ENCODE measurements at regions not wholly inside any gene's neighbourhood (a gene's known extent, or its start where the extent isn't known, plus 50 kb on each side); places are given as distances from the start of the nearest gene placed in this dataset.

DNA sequence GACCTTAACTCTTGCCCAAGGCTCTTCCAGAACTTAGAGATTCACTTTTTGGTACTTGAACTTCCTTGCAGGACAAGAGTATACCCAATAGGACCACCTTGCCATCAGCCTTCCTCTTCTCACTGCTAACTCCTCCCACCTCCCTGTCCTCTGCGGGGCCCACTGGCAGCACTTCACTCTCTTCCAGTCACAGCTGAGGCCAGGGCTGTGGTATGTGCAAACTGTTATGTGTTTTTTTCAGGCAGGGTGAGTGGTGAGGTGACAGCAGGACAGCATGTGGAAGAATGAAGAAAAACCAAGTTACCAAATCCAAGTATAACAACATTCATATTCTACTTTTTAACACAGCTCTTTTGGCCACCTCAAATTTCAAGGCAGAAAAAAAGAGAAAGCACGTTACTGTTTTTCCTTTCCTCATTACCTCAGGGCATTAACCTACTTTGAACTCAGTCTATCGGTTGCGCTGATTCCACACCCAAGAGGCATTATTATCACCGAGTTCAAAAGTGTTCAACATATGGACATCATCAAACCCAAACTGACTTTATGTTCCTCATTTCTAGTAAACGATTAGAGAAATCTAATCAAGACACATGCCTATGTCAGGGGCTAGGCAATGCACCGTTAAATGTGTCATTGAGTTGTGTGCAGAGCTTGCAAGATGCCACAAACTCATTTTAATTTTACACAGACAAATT, 605.2 kb upstream of the SYT4 start:
- no peak for DNase-seq (ENCODE audit: low spot score)

DNA sequence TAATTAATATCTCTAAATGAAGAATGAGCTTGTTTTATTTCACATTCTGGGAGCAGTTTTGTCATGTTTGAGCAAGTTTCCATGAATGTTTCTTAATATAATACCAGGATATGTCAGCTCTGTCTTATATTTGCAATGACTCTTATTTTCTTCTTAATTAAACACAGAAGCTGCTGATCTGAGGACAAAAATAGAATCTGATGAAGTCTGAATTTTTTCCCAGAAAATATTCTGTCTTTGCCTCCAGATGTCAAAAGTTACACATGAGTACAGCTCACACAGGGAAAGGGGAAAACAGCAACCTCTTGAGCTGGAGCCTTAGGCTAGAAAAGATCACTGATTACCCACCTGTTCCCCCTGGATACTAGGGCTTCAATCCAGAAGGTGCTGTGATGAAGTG, 606.6 kb upstream of the SYT4 start:
- DNase-seq (ENCODE audit: low spot score): no peak

DNA sequence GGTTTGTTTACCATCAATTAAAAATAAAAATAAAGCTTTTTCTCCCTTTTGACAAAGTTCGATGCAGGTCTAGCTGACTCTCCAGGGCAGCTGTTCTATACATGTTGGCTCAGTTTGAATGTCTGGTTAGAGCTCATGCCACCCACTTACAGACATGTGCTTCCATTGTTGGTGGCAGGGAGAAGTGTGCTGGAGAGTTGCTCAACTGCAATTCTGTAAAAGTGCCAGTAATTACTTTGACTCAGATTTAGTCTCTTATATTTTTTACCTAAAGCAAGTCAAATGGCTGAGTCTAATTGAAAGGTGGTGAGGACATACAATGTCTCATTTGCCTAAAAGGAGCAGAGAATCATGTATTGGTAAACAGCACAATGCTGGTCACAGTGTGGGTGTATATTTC, 609.1 kb upstream of the SYT4 start:
- DNase-seq (ENCODE audit: low spot score): no peak

DNA sequence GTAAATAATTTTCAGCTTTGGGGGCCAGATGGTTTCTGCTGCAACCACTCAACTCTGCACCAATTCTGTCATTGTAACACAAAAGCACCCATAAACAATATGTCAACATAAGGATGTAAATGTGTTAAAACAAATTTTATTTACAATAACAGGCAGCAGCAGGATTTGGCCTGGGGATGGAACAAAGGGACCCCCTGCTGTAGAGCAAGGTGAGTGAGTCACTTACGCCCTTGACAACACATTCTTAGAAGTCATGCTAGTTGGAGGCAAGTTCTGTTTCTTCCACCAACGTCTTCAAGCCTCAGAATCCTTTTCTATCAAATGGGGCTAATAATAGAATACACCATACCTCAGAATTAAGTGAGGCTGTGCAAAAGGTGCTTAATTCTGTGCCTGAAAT, 610.2 kb upstream of the SYT4 start:
- no peak for DNase-seq (ENCODE audit: low spot score)

DNA sequence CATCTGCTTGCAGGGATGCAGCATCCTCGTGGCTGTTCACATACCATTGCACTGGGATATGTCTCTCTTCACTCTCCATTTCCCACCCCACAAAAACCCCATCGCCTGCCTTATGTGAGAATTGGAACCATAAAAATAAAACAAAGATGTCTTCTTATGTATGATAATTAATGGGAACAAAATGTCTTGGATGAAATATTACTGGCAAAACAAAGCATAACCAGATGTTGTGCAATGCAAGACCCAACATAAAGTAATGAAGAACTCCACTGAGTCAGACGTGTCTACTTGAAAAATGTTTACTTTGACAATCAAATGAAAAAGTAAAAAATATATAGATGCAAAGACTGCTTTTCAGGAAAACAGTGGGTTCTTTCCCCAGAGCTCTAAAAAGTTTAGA, 611.3 kb upstream of the SYT4 start:
- DNase-seq (ENCODE audit: low spot score): no peak

DNA sequence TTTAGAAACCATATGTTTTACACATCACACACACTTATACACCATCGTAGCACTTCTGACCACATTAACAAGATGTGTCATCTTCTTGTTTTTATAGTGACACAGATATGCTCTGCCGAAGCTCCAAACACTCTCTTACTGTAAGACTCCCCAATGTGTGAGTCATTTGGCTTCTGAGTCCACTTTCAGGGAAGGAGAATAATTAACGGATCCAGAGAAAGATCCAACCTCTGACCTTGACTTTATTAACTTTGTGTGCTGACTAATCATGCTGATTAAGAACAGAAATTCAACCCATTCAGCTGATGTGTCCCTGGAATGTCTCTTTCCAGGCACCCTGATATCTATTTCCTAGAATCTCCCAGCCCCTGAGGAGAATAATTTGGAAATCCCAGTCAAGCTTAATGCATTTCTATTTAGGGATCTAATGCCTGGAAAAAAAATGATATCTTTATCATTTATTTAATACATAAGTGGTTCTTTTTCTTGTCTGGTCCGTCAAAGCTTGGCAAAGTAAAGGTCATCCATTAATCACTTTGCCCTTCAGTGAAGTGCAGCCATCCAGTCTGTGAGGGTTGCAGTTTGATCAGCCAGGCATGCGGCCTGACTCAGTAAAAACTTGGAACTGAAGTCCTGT, 615.8 kb upstream of the SYT4 start:
- DNase-seq (ENCODE audit: low spot score): no peak

DNA sequence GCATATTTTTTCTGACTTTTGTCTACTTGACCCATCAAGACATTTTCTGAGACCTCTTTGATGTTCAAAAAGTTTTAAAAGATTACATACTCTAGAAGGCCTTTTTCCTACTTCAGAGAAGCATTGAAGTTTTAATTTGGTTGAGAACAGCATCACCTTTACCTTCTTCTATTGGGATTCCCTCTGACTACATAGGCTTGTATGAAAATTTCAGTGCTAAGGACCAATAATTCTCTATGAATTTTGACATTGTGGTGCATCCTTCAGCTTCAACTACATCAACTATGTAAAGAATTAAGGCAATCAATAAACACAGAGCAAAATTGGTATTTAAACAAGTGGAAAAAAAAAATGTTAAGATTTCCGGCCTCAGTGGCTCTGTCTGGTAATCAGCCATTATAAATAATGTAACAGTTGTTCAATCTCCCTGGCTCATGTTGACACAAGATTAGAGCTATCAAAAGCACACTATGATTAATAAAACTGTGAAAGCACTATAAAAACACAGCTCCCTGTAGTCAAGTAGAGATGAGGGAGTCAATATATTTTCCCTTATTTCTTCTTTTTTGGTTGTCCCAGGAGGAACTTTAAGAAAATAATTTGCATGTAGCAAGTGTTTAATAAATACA, 627.0 kb upstream of the SYT4 start:
- DNase-seq (ENCODE audit: low spot score): no peak

DNA sequence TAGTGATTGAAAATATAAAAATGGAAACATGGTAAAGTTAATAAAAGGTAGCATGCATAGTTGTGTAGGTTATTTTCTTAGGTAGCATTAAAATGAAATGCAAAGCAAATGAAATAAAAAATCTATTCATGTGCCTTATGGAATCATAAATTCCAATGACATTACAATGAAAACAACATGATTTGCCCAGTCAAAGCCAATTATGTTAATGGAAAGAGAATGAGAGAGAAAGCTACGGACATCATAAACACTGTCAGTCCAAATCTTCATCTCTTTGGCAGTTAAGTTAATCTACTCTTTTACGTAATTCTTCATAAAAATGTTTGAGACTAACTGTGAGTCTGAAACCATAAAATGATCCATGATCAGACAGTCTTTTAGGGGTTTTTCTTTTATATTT, 636.7 kb upstream of the SYT4 start:
- DNase-seq (ENCODE audit: low spot score): no peak

DNA sequence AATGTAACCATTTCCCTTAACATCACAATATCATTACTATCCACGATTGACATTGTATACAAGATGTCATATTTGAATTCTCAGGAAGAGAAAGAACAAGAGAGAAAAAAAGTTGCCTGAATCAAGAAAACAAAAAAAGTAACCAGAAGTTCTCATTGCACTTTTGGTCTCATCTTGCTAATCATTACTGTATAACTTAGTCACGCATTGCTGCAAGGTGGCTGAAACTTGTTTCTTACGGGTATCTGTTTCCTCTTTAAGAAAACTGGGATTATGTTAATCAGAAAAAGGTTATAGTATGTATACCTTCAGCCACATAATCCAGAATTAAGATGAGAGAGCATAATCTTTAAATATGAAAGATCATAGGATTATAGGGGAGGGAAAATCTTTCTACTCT, 639.7 kb upstream of the SYT4 start:
- DNase-seq (ENCODE audit: low spot score): no peak

DNA sequence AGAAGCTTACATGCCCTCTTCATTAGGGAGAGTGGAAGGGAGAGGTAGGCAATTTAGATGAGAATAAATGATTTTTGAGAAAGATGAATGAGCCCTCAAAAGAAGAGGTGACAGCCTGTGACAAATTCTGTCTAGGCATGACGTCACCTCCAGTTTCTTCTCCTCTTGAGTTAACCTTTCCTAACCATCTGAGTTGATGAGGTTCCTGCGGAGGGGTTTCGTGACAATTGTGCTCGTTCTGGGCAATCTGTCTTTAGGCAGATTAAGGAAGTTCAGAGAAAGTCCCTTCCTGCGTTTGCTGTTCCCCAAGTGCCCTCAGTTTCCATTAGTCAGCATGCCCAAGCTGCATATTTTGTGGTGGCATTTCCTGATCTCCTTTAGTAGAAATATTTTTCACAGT, 640.2 kb upstream of the SYT4 start:
- DNase-seq (ENCODE audit: low spot score): no peak

DNA sequence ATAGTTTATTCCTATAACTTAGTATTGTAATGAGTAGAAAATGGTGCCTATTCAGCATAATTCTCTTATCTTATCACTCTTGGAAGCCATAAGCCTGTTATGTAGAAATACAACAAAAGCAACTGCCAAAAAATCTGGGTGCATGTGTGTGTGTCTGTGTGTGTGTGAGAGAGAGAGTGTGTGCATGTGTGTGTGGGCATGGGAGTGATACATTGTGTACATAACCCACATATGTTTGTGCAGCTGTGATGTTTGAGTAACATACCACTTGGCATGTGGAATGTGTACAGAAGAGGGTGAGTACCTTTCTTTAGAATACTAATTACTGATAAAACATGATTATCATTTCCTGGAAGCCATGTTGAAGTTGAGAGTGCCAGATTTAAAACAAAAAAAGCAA, 642.3 kb upstream of the SYT4 start:
- no peak for DNase-seq (ENCODE audit: low spot score)

DNA sequence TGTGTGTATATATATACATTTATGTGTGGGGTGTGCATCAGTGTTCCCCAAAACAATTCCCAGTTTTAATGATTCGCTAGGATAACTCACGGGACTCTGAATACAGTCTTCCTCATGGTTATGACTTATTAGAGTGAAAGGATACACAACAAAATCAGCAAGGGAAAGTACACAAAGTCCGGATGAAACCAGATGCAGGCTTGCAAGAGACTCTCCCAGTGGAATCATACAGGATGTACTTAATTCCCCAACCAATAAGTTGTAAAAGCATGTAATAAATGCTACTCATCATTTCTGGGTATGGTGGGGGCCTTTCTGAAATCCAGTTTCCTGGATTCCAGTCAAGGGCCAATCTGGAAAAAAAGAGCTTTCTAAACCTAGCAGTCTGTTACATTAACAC, 654.1 kb upstream of the SYT4 start:
- no peak for DNase-seq (ENCODE audit: low spot score)

DNA sequence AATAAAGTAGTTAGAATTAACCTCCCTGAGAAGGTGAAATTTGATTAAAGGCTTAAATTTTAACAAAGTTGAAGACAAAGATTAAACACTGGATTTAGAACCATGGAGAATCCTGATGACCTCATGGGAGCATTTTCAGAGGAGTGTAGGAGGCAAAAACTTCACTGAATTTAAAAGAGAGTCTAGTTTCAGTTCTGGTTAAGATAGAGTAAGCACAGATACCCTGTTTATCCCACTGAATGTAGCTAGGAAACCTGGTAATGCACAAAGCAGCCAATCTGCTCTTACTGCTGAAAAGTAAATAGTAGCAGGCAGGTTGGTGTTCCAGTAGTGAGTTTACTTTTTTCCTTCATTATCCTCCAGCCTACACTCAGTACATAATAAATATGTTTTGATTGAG, 654.9 kb upstream of the SYT4 start:
- DNase-seq (ENCODE audit: low spot score): no peak

DNA sequence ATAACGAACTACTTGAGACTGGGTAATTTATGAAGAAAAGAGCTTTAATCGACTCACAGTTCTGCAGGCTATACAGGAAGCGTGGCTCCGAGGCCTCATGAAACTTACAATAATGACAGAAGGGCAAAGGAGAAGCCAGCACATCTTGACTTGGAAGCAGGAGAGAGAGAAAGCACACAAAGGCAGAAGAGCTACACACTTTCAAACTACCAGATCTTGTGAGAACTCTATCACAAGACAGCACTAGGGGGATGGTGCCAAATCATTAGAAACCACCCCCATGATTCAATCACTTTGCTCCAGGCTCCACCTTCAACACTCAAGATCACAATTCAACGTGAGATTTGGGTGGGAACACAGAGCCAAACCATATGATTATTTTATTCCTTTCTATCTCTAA, 655.9 kb upstream of the SYT4 start:
- no peak for DNase-seq (ENCODE audit: low spot score)

DNA sequence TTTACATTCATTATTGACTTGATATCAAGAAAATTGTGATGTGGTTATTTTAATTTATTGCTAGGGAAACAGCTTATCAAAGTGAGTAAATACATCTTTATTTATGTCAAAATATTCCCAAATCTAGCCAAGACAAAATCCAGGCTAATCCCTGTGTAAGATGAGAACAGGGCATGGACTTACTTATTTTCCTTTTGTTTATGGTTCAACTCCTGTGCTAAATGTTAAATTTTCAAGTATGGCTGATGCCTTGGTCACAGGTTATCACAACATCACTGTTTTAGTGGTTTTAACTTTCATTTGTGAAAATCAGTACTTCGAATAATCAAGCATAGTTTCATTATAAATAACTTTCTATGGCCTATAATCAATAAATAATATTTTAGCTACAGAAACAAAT, 657.0 kb upstream of the SYT4 start:
- no peak for DNase-seq (ENCODE audit: low spot score)

DNA sequence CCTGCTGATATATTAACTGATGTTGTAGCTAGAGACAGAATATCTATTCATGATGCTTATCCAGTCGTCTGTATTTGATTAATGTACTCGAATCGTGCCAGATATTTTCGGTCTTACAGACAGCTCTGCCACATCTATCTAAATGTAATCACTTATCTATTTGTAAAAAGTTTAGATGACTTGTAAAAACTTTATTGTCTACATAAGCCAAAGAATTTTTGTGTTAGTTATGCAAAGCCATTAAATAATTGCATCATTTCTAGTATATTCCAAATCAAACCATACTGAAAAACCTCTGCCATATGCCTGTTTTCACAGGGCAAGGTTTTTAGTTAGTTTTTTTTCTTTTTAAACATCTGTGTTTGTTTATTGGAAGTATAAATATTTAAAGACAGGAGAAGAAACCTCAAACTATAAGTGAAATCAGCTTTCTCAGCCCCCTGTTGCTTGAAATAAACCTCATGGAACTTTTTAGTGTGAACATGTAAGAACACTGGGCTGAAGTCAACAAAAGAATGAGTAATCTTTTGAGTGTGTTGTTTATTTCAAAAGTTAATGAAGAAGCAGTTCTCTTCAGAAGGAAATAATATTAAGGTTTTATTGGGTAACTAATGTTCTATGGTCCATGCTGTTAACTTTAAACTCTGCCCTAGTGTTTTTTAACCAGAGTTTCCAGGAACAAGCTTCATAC, 657.6 kb upstream of the SYT4 start:
- no peak for DNase-seq (ENCODE audit: low spot score)

DNA sequence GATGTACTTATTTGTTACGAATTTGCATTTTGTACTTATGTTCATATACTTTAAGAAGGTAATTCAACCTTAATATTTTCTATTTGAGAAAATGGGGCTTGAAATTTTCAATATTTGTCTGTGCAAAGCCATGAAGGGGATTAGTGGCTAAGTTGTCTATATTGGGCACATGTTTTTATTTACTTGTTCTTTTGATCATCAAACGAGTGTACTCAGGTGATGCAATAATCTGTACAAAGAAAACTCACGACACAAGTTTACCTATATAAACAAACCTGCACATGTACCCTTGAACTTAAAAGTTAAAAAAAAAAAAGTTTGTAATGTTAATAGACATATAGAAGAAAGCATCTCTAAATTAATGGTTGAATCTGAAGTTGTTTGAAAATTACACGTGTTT, 658.9 kb upstream of the SYT4 start:
- DNase-seq (ENCODE audit: low spot score): no peak

DNA sequence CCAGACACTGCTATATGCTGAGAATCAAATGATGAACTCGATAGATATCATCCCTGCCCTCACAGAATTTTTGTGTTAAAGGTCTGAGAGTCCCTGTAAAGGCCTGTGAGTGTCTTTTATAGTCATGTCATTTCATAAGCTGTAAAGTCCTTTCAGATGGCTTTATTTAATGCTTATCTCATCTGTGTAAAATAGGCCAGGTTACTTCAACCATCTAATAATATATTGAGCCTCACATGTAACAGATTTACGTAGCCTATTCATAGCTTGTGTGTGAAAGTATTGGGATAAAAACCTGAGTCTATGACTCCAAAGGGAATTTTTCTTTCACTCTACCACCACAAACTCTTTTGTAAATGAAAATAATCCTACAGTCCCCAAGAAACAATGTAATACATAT, 672.0 kb upstream of the SYT4 start:
- no peak for DNase-seq (ENCODE audit: low spot score)

DNA sequence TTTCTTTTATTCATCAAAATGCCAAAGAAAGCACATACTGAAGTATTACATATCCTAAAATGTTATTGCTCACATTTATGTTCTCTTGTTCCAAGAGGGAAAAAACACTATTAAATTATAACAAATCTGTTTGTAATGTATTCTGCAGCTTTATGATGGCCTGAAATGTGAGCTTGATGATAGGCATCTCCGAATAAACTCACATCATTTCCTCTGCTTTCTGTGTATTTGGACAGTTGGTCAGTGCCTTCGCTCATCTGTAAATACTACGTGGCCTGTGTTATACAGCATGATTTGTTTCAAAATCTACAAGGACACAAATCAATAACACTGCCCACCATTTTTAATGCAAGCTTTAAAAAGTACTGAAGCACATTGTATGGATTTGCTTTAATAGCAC, 672.8 kb upstream of the SYT4 start:
- no peak for DNase-seq (ENCODE audit: low spot score)

DNA sequence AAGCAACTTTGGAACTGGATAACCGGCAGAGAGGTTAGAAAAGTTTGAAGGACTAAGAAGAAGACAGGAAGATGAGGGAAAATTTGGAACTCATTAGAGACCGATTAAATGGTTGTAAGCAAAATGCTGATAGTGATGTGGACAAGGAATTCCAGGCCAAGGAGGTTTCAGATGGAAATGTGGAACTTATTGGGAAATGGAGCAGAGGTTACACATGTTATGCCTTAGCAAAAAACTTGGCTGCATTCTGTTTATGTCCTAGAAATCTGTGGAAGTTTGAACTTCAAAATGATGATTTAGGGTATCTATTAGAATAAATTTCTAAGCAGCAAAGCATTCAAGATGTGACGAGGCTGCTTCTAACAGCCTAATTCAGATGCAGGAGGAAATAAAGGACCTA, 675.1 kb upstream of the SYT4 start:
- no peak for DNase-seq (ENCODE audit: low spot score)

DNA sequence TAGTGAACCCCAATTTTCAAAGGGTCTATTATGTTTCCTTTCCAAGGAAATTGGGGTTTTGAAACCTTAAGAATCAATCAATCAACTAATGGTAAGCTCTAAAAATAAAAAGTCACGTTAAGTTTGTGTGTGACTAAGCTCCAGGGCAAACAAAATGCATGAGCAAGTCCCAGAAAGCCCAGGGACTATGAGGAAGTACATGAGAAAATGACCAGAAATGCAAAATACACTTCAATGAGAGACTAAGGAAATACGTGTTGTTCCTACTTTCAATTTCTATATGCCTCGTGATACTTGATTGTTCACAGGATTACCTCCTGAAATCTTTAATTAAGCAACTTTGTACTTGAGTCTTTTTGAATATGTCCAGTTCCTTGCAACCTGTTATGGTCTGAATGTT, 684.4 kb upstream of the SYT4 start:
- no peak for DNase-seq (ENCODE audit: low spot score)

DNA sequence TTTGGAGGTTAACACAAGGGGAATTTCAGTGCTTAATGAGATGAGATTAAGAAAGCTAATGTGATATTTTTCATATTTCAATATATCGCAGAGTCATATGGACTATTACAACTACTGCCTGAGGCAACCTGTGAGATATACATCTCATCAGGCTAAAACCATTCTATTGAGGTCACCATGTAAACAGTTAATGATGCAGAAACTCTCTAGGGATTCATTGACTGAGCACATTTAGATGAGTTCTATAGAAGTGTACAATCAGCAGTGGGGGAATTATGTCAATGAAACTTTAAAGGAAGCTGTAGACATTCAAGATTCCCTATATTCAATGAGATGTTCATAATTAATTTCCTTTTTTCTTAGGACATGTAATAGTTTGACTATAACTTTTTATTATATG, 687.4 kb upstream of the SYT4 start:
- no peak for DNase-seq (ENCODE audit: low spot score)

DNA sequence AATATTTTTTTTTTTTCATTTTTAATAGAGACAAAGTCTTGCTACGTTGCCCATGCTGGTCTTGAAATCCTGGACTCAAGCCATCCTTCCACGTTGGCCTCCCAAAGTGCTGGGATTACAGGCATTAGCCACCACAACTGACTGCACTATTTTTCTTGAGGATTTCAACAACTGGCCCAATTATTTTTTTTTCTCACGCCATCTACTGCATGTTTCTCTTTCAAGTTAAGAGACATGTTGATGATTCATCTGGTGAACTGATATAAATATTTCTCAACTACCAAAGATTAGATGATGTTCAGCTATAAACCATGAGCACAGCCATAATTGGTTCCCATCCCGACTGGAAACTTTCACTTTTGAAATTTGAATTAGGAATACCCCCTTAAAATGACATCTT, 688.4 kb upstream of the SYT4 start:
- DNase-seq (ENCODE audit: low spot score): no peak

Measured in ecto neural progenitor cell (in vitro differentiated cells).